HL-60 (cell line): ENCODE measurements at regions not wholly inside any gene's neighbourhood (a gene's known extent, or its start where the extent isn't known, plus 50 kb on each side); places are given as distances from the start of the nearest gene placed in this dataset.

ENCODE experiments used
- CTCF ChIP-seq: IDR thresholded peaks from one replicate; pipeline ENCODE4 v1.5.1; 2011; ENCODE audit warnings: low read length, control low read depth, inconsistent platforms; ENCODE audit not compliant: insufficient read depth
- POLR2AphosphoS5 ChIP-seq: IDR thresholded peaks from 2 replicates; pipeline ENCODE4 v1.6.1; 2012; ENCODE audit warnings: low read depth

- no peak for TF ChIP-seq CTCF
- no peak for TF ChIP-seq POLR2AphosphoS5
These were observed 447.8 kb upstream of the FZD8 start for GRCh38 chr10:36089790-36090440.
